SK-N-SH (cell line): ENCODE measurements at regions not wholly inside any gene's neighbourhood (a gene's known extent, or its start where the extent isn't known, plus 50 kb on each side); places are given as distances from the start of the nearest gene placed in this dataset.

ENCODE experiments used
- CTCF ChIA-PET: fragments of 300-600, 350-600 bp; formaldehyde crosslinking; extraction: SDS; loops from one replicate; lab custom pipeline; 2021; lab: Yijun Ruan, JAX
- POLR2A ChIA-PET: fragments of 350-600 bp; sonication (Branson Sonifier 250); formaldehyde crosslinking; extraction: SDS; loops from one replicate; lab custom pipeline; 2020; ENCODE audit warnings: antibody characterized with exemption, inconsistent platforms; lab: Yijun Ruan, JAX
- DNase-seq: peaks from one replicate; pipeline ENCODE4 v3.0.0; 2012
- H2AFZ ChIP-seq: fragments of 200-600 bp; sonication (generic); 2 replicates; pipeline ENCODE4 v1.8.1; 2016; ENCODE audit warnings: antibody characterized with exemption, mild to moderate bottlenecking, low read depth
- H3F3A ChIP-seq: fragments of 200-600 bp; sonication (generic); replicated peaks from 2 replicates; pipeline ENCODE3; 2016; ENCODE audit warnings: antibody characterized with exemption, mild to moderate bottlenecking; ENCODE audit not compliant: insufficient read depth
- H3K27ac ChIP-seq, 2 experiments: fragments of 200-500 bp in 1 of 2; fragments of 200-600 bp in 1 of 2; sonication (Bioruptor generic) in 1 of 2; sonication (generic), shearing (Covaris generic) in 1 of 2; 2 replicates each; pipeline versions ENCODE4 v1.5.1 to v1.6.1; 2014 to 2016; ENCODE audit warnings: low read depth in 2 of 2, inconsistent platforms in 1 of 2, low read length in 1 of 2, mild to moderate bottlenecking in 1 of 2, mixed read lengths in 1 of 2
- H3K27me3 ChIP-seq: fragments of 200-600 bp; sonication (generic), shearing (Covaris generic); 2 replicates; pipeline ENCODE4 v1.6.1; 2016; ENCODE audit warnings: mixed run types; ENCODE audit not compliant: insufficient read depth
- H3K36me3 ChIP-seq, 2 experiments: fragments of 200-500 bp in 1 of 2; fragments of 200-600 bp in 1 of 2; sonication (Bioruptor generic) in 1 of 2; sonication (generic) in 1 of 2; replicated peaks in 1 of 2; 2 replicates each; pipeline versions ENCODE3 to v1.5.1; 2014 to 2016; ENCODE audit warnings: low read length in 1 of 2, mild to moderate bottlenecking in 1 of 2; ENCODE audit not compliant: insufficient read depth in 2 of 2, control insufficient read depth in 1 of 2
- H3K4me1 ChIP-seq, 2 experiments: fragments of 200-500 bp in 1 of 2; fragments of 200-600 bp in 1 of 2; sonication (Bioruptor generic) in 1 of 2; sonication (generic), shearing (Covaris generic) in 1 of 2; 2 replicates each; pipeline versions ENCODE4 v1.5.1 to v1.6.1; 2014 to 2016; ENCODE audit warnings: low read depth in 1 of 2, low read length in 1 of 2, mixed run types in 1 of 2; ENCODE audit not compliant: insufficient read depth in 2 of 2, control insufficient read depth in 1 of 2
- H3K4me2 ChIP-seq: fragments of 200-600 bp; sonication (generic), shearing (Covaris generic); 2 replicates; pipeline ENCODE4 v1.6.1; 2017; ENCODE audit warnings: mixed run types
- H3K4me3 ChIP-seq, 2 experiments: fragments of 200-500 bp in 1 of 2; fragments of 200-600 bp in 1 of 2; sonication (Bioruptor generic) in 1 of 2; sonication (generic), shearing (Covaris generic) in 1 of 2; 2 replicates each; pipeline versions ENCODE4 v1.5.1 to v1.8.1; 2014 to 2016; ENCODE audit warnings: low read depth in 2 of 2, inconsistent platforms in 1 of 2, low read length in 1 of 2, mild to moderate bottlenecking in 1 of 2, mixed read lengths in 1 of 2, moderate library complexity in 1 of 2
- H3K79me2 ChIP-seq: fragments of 200-600 bp; sonication (generic); 2 replicates; pipeline ENCODE4 v1.8.1; 2017; ENCODE audit warnings: mild to moderate bottlenecking; ENCODE audit not compliant: insufficient read depth
- H3K9ac ChIP-seq: fragments of 200-600 bp; sonication (generic); 2 replicates; pipeline ENCODE4 v1.6.1; 2017; ENCODE audit warnings: mixed run types
- H3K9me2 ChIP-seq: fragments of 200-600 bp; sonication (generic); 2 replicates; pipeline ENCODE4 v1.6.1; 2017; ENCODE audit warnings: mixed run types
- H3K9me3 ChIP-seq: fragments of 200-600 bp; sonication (generic); 2 replicates; pipeline ENCODE4 v1.6.1; 2017; ENCODE audit warnings: mixed run types, mild to moderate bottlenecking, moderate library complexity
- H4K20me1 ChIP-seq: fragments of 200-600 bp; sonication (generic); 2 replicates; pipeline ENCODE4 v1.6.1; 2017; ENCODE audit warnings: mild to moderate bottlenecking, mixed run types; ENCODE audit not compliant: insufficient read depth
- CTCF ChIP-seq: fragments of 200-600 bp; sonication (generic); IDR thresholded peaks from 2 replicates; pipeline ENCODE4 v1.6.1; 2017; ENCODE audit warnings: antibody characterized with exemption, mild to moderate bottlenecking, moderate library complexity
- ELF1 ChIP-seq: IDR thresholded peaks from 2 replicates; pipeline ENCODE4 v1.4.0; 2012
- FOSL2 ChIP-seq: IDR thresholded peaks from 2 replicates; pipeline ENCODE4 v1.4.0; 2012; ENCODE audit warnings: low read depth, mild to moderate bottlenecking, moderate library complexity, borderline replicate concordance
- FOXJ3 ChIP-seq: sonication (generic); formaldehyde crosslinking; IDR thresholded peaks from 2 replicates; pipeline ENCODE4 v1.5.1; 2020; ENCODE audit warnings: mild to moderate bottlenecking, missing genetic modification reagents
- GABPA ChIP-seq: IDR thresholded peaks from 2 replicates; pipeline ENCODE4 v1.4.0; 2012; ENCODE audit warnings: low read depth, mild to moderate bottlenecking
- JUND ChIP-seq: IDR thresholded peaks from 2 replicates; pipeline ENCODE4 v1.4.0; 2012
- NRF1 ChIP-seq: IDR thresholded peaks from 2 replicates; pipeline ENCODE4 v1.6.1; 2012; ENCODE audit warnings: low read depth, mild to moderate bottlenecking, low read length
- RCOR1 ChIP-seq: fragments of 150-350 bp; IDR thresholded peaks from 2 replicates; pipeline ENCODE4 v1.6.1; 2017; ENCODE audit warnings: antibody characterized with exemption, low read length
- REST ChIP-seq: IDR thresholded peaks from 2 replicates; pipeline ENCODE4 v1.6.1; 2012; ENCODE audit warnings: mild to moderate bottlenecking, low read depth, low read length, moderate library complexity
- RFX5 ChIP-seq: IDR thresholded peaks from 2 replicates; pipeline ENCODE4 v1.6.1; 2012; ENCODE audit warnings: mild to moderate bottlenecking, improper control_type of control experiment, low read length
- RXRA ChIP-seq: IDR thresholded peaks from 2 replicates; pipeline ENCODE4 v1.4.0; 2012; ENCODE audit warnings: low read depth, mild to moderate bottlenecking, borderline replicate concordance
- SIN3A ChIP-seq: IDR thresholded peaks from 2 replicates; pipeline ENCODE4 v1.6.1; 2012; ENCODE audit warnings: low read depth, mild to moderate bottlenecking, low read length, moderate library complexity, borderline replicate concordance
- SMC3 ChIP-seq: IDR thresholded peaks from 2 replicates; pipeline ENCODE4 v1.6.1; 2012; ENCODE audit warnings: low read depth, low read length, improper control_type of control experiment
- TAF1 ChIP-seq: IDR thresholded peaks from 2 replicates; pipeline ENCODE4 v1.6.1; 2012; ENCODE audit warnings: low read depth, mild to moderate bottlenecking, low read length, moderate library complexity, borderline replicate concordance
- USF1 ChIP-seq: IDR thresholded peaks from 2 replicates; pipeline ENCODE4 v1.4.0; 2012; ENCODE audit warnings: low read depth, borderline replicate concordance
- WGBS: methylation state at CpG from one replicate; pipeline ENCODE4 v1.1.6; 2017; ENCODE audit warnings: low lambda C conversion rate; 5-methylcytosine and 5-hydroxymethylcytosine counted together

- H3K36me3 ChIP-seq, result no peaks in the 10 kb centered on the region
- H3K9me2 ChIP-seq, result no peaks in the 10 kb centered on the region
- no peaks in the 10 kb centered on the region for H4K20me1 ChIP-seq
- H3F3A ChIP-seq, result no peaks in the 10 kb centered on the region
- DNase-seq, result no peak
- H3K4me1 ChIP-seq, result peaks cover 0 to 2% of the 10 kb centered on the region in 2 experiments; a peak in 1 of 4 replicates
- H2AFZ ChIP-seq, result no peak overlapping the region
- H3K4me3 ChIP-seq, result no peak overlapping the region
- no peaks in the 10 kb centered on the region for H3K79me2 ChIP-seq
- TF ChIP-seq CTCF (no peak), REST (no peak), RFX5 (no peak), FOSL2 (no peak), SIN3A (no peak), USF1 (no peak), NRF1 (no peak), FOXJ3 (CRISPR knock-in tag) (no peak)
- no peak overlapping the region for H3K4me2 ChIP-seq
- H3K27ac ChIP-seq, result no peak overlapping the region
- H3K9me3 ChIP-seq, result no peaks in the 10 kb centered on the region
- H3K9ac ChIP-seq, result no peak overlapping the region
- CTCF ChIA-PET, result no interaction called here
- POLR2A ChIA-PET, result no interaction called here
- H3K27me3 ChIP-seq, result no peaks in the 10 kb centered on the region; the same call in 1 of the 2 replicates
These were observed 167.7 kb upstream of the P2RY1 start for GRCh38 chr3:152667267-152667666.

- Histone ChIP-seq H3K36me3 (no peaks in the 10 kb centered on the region), H3K4me3 (no peak overlapping the region), H3K4me2 (no peak overlapping the region), H3K9me2 (no peaks in the 10 kb centered on the region), H3K9me3 (no peaks in the 10 kb centered on the region), H4K20me1 (no peaks in the 10 kb centered on the region), H3K79me2 (no peaks in the 10 kb centered on the region), H3F3A (no peaks in the 10 kb centered on the region), H3K27me3 (no peaks in the 10 kb centered on the region; the same call in 1 of the 2 replicates), H3K27ac (no peak overlapping the region), H3K4me1 (peaks cover 0 to 3% of the 10 kb centered on the region in 2 experiments; a peak in 1 of 4 replicates), H2AFZ (no peak overlapping the region), H3K9ac (no peak overlapping the region)
- DNase-seq, result no peak
- ChIA-PET POLR2A (no interaction called here), CTCF (no interaction called here)
- TF ChIP-seq REST (no peak), RCOR1 (no peak), SMC3 (no peak), GABPA (no peak), ELF1 (no peak), RXRA (no peak), RFX5 (no peak), JUND (no peak), TAF1 (no peak)
- WGBS, result 32% methylated on average over 4 of the region's 4 CpGs
These were observed 165.4 kb upstream of the P2RY1 start for GRCh38 chr3:152669560-152669959.
